ENCODE measurements at regions not wholly inside any gene's neighbourhood (a gene's known extent, or its start where the extent isn't known, plus 50 kb on each side); places are given as distances from the start of the nearest gene placed in this dataset.

GRCh38 chr1:112325504-112325903 is 70.5 kb upstream of the CTTNBP2NL start:
- Histone ChIP-seq H3K27ac (no peak overlapping the region), H3K4me3 (no peak overlapping the region), H3K79me2 (ENCODE audit: low read depth) (no peaks in the 10 kb centered on the region), H4K20me1 (ENCODE audit: insufficient read depth) (no peaks in the 10 kb centered on the region), H3K9me2 (ENCODE audit: insufficient read depth) (no peaks in the 10 kb centered on the region), H3K4me1 (replicated peaks; ENCODE audit: insufficient read depth) (no peaks in the 10 kb centered on the region), H2AFZ (no peak overlapping the region; the same call in 1 of the 2 replicates), H3K27me3 (ENCODE audit: insufficient read depth, low read depth) (peaks cover 100% of the 10 kb centered on the region), H3F3A (ENCODE audit: insufficient read depth, low read depth) (no peaks in the 10 kb centered on the region), H3K4me2 (no peak overlapping the region), H3K36me3 (ENCODE audit: low read depth) (no peaks in the 10 kb centered on the region), H3K9me3 (ENCODE audit: insufficient read depth, low read depth) (no peaks in the 10 kb centered on the region)
- TF ChIP-seq, protein P1, sequence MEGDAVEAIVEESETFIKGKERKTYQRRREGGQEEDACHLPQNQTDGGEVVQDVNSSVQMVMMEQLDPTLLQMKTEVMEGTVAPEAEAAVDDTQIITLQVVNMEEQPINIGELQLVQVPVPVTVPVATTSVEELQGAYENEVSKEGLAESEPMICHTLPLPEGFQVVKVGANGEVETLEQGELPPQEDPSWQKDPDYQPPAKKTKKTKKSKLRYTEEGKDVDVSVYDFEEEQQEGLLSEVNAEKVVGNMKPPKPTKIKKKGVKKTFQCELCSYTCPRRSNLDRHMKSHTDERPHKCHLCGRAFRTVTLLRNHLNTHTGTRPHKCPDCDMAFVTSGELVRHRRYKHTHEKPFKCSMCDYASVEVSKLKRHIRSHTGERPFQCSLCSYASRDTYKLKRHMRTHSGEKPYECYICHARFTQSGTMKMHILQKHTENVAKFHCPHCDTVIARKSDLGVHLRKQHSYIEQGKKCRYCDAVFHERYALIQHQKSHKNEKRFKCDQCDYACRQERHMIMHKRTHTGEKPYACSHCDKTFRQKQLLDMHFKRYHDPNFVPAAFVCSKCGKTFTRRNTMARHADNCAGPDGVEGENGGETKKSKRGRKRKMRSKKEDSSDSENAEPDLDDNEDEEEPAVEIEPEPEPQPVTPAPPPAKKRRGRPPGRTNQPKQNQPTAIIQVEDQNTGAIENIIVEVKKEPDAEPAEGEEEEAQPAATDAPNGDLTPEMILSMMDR (conservative IDR thresholded peaks at IDR 0.05): no peak
- CTCF ChIA-PET: no interaction called here
- intact Hi-C loops (cut with micrococcal nuclease; ENCODE audit: unreplicated experiment): no loop called here
- POLR2A ChIA-PET (ENCODE audit: unreplicated experiment): no interaction called here
- no peak for DNase-seq
- no TSS peak for BruUV-seq (replicated peaks)

DNA sequence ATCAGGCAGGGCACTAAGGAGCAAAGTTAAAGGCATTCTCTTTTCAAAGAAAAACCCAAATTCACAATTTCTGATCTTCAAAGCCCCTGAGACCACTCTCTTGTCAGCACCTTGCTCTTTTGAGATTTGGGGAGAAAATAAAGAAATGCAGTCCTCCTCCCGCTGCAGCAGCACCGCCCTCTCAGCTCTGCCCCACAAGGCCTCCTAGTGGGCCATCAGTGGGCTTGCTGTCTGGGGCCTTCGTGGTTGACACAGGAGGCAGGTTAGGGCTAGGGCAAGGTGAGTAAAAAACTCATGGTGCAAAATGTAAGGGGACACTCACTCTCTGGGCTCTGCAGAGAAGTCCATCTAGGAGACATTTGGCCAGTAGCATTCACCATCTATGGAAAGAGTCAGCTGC is 67.4 kb upstream of the CTTNBP2NL start:
- Histone ChIP-seq H3F3A (ENCODE audit: insufficient read depth, low read depth) (no peaks in the 10 kb centered on the region), H3K4me1 (replicated peaks; ENCODE audit: insufficient read depth) (no peaks in the 10 kb centered on the region), H2AFZ (no peak overlapping the region), H3K79me2 (ENCODE audit: low read depth) (no peaks in the 10 kb centered on the region), H3K4me2 (no peak overlapping the region), H3K27me3 (ENCODE audit: insufficient read depth, low read depth) (peaks cover 98% of the 10 kb centered on the region), H4K20me1 (ENCODE audit: insufficient read depth) (no peaks in the 10 kb centered on the region), H3K36me3 (ENCODE audit: low read depth) (no peaks in the 10 kb centered on the region), H3K9me2 (ENCODE audit: insufficient read depth) (no peaks in the 10 kb centered on the region), H3K4me3 (no peak overlapping the region), H3K27ac (no peak overlapping the region), H3K9me3 (ENCODE audit: insufficient read depth, low read depth) (no peaks in the 10 kb centered on the region)
- ChIA-PET POLR2A (ENCODE audit: unreplicated experiment) (no interaction called here), CTCF (no interaction called here)
- BruUV-seq (replicated peaks): no TSS peak
- DNase-seq: no peak
- intact Hi-C loops (cut with micrococcal nuclease; ENCODE audit: unreplicated experiment): no loop called here
- TF ChIP-seq, protein P1 (conservative IDR thresholded peaks at IDR 0.05): no peak
- no peak for TF ChIP-seq EZH2 (IDR thresholded peaks at IDR 0.05; ENCODE audit: low read depth)

DNA sequence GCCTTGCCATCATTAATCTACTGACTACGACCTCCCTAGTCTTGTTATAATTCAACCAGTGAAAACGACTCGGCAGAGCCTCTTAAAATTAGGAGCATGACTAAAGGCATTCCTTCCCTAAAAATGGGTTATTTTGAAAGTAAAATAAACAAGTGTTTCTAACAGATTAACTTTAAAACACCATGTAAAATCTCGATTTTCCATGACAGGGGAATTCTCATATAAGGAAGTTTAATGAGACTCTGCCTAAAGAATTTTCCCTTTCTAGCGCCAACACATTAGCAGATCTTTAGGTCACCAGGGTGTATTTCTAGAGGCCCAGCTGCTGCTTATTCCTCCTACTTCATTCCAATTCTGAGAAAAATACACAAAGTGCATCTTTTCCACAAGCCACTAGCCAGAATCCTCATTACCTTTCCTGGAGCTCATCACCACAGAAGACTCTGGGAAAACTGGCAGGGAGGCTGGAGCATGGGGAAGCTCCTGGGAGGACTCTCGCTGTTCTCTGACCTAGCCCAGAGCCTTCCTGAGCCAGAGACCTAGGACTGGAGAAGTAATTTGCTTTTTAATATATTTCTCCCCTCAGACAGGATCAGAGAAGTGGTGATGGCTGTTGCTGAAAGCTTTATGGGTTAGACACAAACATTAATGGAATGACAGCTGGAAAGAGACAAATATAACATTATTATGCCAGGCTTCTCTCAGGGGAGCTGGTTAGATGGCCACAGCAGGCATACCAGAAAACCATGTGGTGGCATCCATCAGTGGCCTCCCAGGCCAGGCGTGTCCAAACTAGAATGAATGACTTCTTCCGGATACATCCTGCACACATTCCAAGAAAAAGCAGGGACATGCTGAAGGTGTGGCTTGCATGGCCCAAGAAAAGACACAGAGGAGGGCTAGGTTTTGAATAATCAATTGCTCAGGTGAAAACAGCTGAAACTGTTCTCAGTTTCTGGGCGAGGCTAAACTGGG is 63.6 kb upstream of the CTTNBP2NL start:
- CTCF ChIA-PET: no interaction called here
- no peaks in the 10 kb centered on the region for H3F3A ChIP-seq (ENCODE audit: insufficient read depth, low read depth)
- POLR2A ChIA-PET (ENCODE audit: unreplicated experiment): no interaction called here

More for the DNA sequence above, 63.6 kb upstream of the CTTNBP2NL start:
- Histone ChIP-seq H3K4me2 (no peak overlapping the region), H3K27me3 (ENCODE audit: insufficient read depth, low read depth) (peaks cover 97% of the 10 kb centered on the region), H3K9me3 (ENCODE audit: insufficient read depth, low read depth) (no peaks in the 10 kb centered on the region), H3K36me3 (ENCODE audit: low read depth) (no peaks in the 10 kb centered on the region), H3K79me2 (ENCODE audit: low read depth) (no peaks in the 10 kb centered on the region), H2AFZ (no peak overlapping the region), H3K4me3 (no peak overlapping the region), H3K9me2 (ENCODE audit: insufficient read depth) (no peaks in the 10 kb centered on the region), H3K4me1 (replicated peaks; ENCODE audit: insufficient read depth) (no peaks in the 10 kb centered on the region), H3K27ac (no peak overlapping the region), H4K20me1 (ENCODE audit: insufficient read depth) (no peaks in the 10 kb centered on the region)
- no TSS peak for BruUV-seq (replicated peaks)
- intact Hi-C loops (cut with micrococcal nuclease; ENCODE audit: unreplicated experiment): no loop called here
- TF ChIP-seq EZH2 (IDR thresholded peaks at IDR 0.05; ENCODE audit: low read depth): no peak
- TF ChIP-seq, protein P1 (conservative IDR thresholded peaks at IDR 0.05): no peak
- DNase-seq: no peak
